Suprapubic skin (tissue), 3 donors: ENCODE measurements at regions not wholly inside any gene's neighbourhood (a gene's known extent, or its start where the extent isn't known, plus 50 kb on each side); places are given as distances from the start of the nearest gene placed in this dataset.

Source experiments
- CTCF ChIP-seq, 2 donors: fragments of 200-600 bp in 1 of 2; fragments of 450-650 bp in 1 of 2; sonication (generic) in 1 of 2; IDR thresholded peaks; one replicate each; pipeline ENCODE4 v1.5.1; 2016 to 2019; ENCODE audit warnings: antibody characterized with exemption in 2 of 2, mild to moderate bottlenecking in 1 of 2, moderate library complexity in 1 of 2
- POLR2AphosphoS5 ChIP-seq, 3 donors: sonication (generic); formaldehyde crosslinking; IDR thresholded peaks; one replicate each; pipeline ENCODE4 v1.6.1; 2017; ENCODE audit warnings: antibody characterized with exemption in 3 of 3

GRCh38 chr13:39881887-39882286, 226.4 kb downstream of the COG6 start:
- TF ChIP-seq CTCF (IDR thresholded peaks at IDR 0.05) (no peak), POLR2AphosphoS5 (IDR thresholded peaks at IDR 0.05) (no peak)
